Erythroblast (primary cell): ENCODE measurements at regions not wholly inside any gene's neighbourhood (a gene's known extent, or its start where the extent isn't known, plus 50 kb on each side); places are given as distances from the start of the nearest gene placed in this dataset.

Source experiments
- GATA1 ChIP-seq: IDR thresholded peaks from 2 replicates; pipeline ENCODE4 v1.6.1; 2011; ENCODE audit warnings: low read depth, mild to moderate bottlenecking, control low read depth, low read length, moderate library complexity
- POLR2A ChIP-seq: IDR thresholded peaks from 2 replicates; pipeline ENCODE4 v1.6.1; 2011; ENCODE audit warnings: mild to moderate bottlenecking, low read length

- TF ChIP-seq POLR2A (no peak), GATA1 (no peak)
Measured at GRCh38 chr14:55893705-55894104, 224.5 kb upstream of the PELI2 start.
